Gastroesophageal sphincter (tissue), 3 donors: ENCODE measurements at regions not wholly inside any gene's neighbourhood (a gene's known extent, or its start where the extent isn't known, plus 50 kb on each side); places are given as distances from the start of the nearest gene placed in this dataset.

Source experiments
- POLR2A ChIP-seq, 2 donors: fragments of 450-650 bp; IDR thresholded peaks; one replicate each; pipeline ENCODE4 v1.6.1; 2017; ENCODE audit warnings: antibody characterized with exemption in 2 of 2, mild to moderate bottlenecking in 2 of 2, moderate library complexity in 1 of 2
- POLR2AphosphoS5 ChIP-seq: sonication (generic); formaldehyde crosslinking; IDR thresholded peaks from one replicate; pipeline ENCODE4 v1.6.1; 2017; ENCODE audit warnings: antibody characterized with exemption
- TF ChIP-seq, protein P1 (sequence below), 4 experiments: fragments of 200-600 bp in 2 of 4; fragments of 450-650 bp in 2 of 4; sonication (generic) in 1 of 4; IDR thresholded peaks; one replicate each; pipeline ENCODE4 v1.5.1; 2017 to 2019; ENCODE audit warnings: antibody characterized with exemption in 4 of 4, mild to moderate bottlenecking in 2 of 4, moderate library complexity in 2 of 4

DNA sequence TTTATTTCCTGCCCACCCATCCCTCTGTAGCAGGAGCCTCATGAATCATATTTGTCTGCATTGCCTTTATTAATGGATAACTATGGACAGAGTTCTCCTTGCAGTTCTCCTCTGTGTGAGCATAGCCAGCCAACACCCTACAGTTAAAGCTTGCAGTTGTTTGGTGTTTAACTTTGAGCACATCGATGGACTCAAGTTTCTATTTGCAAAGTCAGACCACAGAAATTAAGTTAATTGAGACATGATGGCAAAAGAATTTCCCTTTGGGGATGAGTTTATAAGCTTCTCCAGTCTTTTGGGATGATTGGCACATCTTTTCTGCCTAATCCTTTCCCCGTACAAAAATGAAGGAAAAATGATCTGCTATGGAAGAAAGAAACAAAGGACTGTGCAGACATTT is 398.9 kb upstream of the THBS1 start:
- TF ChIP-seq POLR2A (IDR thresholded peaks at IDR 0.05) (no peak), POLR2AphosphoS5 (no peak)
- TF ChIP-seq, protein P1, sequence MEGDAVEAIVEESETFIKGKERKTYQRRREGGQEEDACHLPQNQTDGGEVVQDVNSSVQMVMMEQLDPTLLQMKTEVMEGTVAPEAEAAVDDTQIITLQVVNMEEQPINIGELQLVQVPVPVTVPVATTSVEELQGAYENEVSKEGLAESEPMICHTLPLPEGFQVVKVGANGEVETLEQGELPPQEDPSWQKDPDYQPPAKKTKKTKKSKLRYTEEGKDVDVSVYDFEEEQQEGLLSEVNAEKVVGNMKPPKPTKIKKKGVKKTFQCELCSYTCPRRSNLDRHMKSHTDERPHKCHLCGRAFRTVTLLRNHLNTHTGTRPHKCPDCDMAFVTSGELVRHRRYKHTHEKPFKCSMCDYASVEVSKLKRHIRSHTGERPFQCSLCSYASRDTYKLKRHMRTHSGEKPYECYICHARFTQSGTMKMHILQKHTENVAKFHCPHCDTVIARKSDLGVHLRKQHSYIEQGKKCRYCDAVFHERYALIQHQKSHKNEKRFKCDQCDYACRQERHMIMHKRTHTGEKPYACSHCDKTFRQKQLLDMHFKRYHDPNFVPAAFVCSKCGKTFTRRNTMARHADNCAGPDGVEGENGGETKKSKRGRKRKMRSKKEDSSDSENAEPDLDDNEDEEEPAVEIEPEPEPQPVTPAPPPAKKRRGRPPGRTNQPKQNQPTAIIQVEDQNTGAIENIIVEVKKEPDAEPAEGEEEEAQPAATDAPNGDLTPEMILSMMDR (IDR thresholded peaks at IDR 0.05) = no peak
